Peyer's patch (tissue), 4 donors: ENCODE measurements at regions not wholly inside any gene's neighbourhood (a gene's known extent, or its start where the extent isn't known, plus 50 kb on each side); places are given as distances from the start of the nearest gene placed in this dataset.

Source experiments
- POLR2A ChIP-seq, 2 donors: fragments of 450-650 bp; IDR thresholded peaks; one replicate each; pipeline ENCODE4 v1.5.1; 2017; ENCODE audit warnings: antibody characterized with exemption in 2 of 2, mild to moderate bottlenecking in 2 of 2, moderate library complexity in 2 of 2
- TF ChIP-seq, protein P1 (sequence below), 6 experiments: fragments of 450-650 bp in 4 of 6; fragments of 200-600 bp in 2 of 6; sonication (generic) in 1 of 6; IDR thresholded peaks; one replicate each; pipeline ENCODE4 v1.5.1; 2017 to 2019; ENCODE audit warnings: antibody characterized with exemption in 6 of 6, mild to moderate bottlenecking in 3 of 6, moderate library complexity in 1 of 6

DNA sequence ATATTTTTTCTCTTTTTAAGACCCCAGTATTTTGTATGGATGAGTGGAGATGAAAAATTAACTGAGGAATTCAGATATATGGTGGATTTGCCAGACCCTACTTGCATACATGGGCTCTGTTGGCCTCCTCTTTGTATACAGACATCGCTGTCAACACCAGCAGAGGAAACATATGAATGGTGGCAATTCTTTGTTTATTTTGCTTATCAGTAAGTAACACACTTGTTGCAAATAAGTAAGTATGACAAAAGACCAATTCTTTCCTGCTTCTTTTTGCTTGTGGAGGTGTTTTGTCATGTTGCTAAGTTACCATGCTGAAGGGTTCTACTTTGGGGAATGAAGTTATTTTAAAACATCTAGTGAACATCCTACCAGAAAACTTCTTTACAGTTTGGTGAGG is 298.2 kb downstream of the KIF4B start:
- no peak for TF ChIP-seq POLR2A (IDR thresholded peaks at IDR 0.05)
- TF ChIP-seq, protein P1, sequence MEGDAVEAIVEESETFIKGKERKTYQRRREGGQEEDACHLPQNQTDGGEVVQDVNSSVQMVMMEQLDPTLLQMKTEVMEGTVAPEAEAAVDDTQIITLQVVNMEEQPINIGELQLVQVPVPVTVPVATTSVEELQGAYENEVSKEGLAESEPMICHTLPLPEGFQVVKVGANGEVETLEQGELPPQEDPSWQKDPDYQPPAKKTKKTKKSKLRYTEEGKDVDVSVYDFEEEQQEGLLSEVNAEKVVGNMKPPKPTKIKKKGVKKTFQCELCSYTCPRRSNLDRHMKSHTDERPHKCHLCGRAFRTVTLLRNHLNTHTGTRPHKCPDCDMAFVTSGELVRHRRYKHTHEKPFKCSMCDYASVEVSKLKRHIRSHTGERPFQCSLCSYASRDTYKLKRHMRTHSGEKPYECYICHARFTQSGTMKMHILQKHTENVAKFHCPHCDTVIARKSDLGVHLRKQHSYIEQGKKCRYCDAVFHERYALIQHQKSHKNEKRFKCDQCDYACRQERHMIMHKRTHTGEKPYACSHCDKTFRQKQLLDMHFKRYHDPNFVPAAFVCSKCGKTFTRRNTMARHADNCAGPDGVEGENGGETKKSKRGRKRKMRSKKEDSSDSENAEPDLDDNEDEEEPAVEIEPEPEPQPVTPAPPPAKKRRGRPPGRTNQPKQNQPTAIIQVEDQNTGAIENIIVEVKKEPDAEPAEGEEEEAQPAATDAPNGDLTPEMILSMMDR (IDR thresholded peaks at IDR 0.05), result no peak
